ENCODE measurements at regions not wholly inside any gene's neighbourhood (a gene's known extent, or its start where the extent isn't known, plus 50 kb on each side); places are given as distances from the start of the nearest gene placed in this dataset.

DNA sequence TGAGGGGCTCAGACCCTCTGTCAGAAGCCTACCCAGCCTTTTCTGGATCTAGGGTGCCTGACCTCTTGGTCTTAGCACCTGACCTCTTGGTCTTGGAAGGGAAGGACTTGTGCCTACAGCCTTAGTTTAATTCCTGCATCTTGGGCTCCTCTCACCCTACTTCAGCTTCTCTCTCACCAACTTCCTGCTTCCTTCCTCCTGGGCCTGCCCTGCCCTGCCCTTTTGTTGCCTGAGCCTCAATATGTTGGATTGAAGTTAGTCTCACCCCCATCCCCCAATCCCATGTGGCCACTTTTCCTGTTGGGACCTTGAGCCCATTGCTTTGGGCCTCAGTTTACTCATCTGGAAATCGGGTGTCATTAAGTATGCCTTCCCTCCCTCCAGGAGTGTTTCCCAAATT is 206.2 kb upstream of the SKOR2 start:
- no peak for DNase-seq

GRCh38 chr18:47453038-47453437 is 201.6 kb upstream of the SKOR2 start:
- no peak for DNase-seq

DNA sequence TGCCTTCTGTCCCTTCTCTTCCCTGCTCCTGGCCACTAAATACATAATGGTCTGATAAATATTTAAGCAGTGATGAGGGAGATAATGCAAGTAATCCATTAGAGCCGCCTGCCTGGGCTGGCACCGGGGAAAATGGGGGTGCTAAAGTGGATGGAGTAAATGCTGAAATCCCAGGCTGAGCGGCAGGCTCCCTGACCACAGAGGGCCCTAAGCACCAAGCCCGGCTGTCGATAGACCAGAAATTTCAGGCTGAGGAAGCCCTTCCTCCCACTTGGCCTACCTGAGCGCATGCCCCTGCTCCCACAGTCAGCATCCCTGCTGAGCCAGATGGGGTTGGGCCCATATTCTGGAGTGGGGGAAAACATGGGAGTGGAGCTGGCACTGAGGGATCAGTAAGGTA is 197.5 kb upstream of the SKOR2 start:
- no peak for DNase-seq

- DNase-seq = no peak
Observed at GRCh38 chr18:47441914-47442313, 190.5 kb upstream of the SKOR2 start.

DNA sequence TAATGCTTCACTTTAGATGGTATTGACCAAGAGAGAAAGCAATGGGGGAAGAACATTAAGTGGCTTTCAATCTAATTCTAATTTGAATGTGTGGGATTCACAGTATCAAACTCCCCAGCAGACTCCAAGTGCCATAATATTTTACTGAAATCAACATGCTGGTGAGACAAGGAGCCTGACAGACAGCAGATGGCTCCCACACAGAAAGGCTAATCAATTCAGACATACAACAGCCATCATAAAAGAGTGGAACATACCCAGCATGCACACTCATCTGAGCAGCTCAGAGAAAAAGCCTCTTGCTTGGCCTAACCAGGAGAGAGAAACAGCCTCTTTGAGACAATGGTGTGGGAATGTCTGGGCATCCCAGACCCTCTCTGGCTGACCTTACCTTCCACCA is 186.5 kb upstream of the SKOR2 start:
- no peak for DNase-seq

- DNase-seq = no peak
Observed at GRCh38 chr18:47436871-47437270, 185.4 kb upstream of the SKOR2 start.

DNA sequence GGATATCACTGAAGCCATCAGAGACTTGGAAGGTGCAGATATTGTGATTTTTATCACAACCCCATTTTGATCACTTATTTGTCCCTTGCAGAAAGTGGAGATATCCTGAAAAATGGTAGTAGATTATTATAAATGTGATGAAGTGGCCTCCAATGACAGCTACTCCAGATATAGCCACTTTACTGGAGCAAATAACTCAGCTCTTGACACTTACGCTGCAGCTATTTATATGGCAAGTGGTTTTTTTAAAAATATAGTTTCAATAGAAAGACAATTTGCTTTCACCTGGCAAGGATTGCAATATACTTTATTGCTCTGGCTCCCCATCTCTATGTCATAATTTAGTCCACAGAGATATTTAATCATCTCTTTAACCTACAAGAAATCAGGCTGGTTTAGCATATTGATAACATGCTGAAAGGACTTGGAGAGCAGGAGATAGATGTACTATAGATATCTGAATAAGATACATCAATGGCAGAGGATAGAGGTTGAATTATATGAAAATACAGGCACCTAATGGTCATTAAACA is 182.8 kb upstream of the SKOR2 start:
- no peak for DNase-seq

- DNase-seq = no peak
Observed at GRCh38 chr18:47427923-47428637, 176.6 kb upstream of the SKOR2 start.

DNA sequence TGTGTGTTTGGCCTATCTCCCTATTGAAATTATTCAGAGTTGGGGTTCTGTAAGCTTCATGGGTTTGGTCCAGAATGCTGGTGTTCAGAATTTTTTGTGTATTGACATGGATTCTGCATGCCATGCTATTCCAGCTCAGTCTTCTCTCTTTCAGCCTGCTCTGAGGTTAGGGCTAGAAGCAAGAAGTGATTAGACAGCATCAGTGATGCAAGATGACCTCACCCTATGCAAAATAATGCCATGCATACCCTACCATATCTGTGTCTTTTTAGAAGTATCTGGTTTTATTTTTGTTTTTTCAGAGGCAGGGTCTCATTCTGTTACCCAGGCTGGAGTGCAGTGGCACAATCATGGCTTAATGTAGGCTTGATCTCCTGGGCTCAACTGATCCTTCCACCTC is 175.6 kb upstream of the SKOR2 start:
- DNase-seq = no peak

GRCh38 chr18:47425365-47425764 is 173.9 kb upstream of the SKOR2 start:
- no peak for DNase-seq

- no peak for DNase-seq
Observed at GRCh38 chr18:47422524-47422923, 171.1 kb upstream of the SKOR2 start.

DNA sequence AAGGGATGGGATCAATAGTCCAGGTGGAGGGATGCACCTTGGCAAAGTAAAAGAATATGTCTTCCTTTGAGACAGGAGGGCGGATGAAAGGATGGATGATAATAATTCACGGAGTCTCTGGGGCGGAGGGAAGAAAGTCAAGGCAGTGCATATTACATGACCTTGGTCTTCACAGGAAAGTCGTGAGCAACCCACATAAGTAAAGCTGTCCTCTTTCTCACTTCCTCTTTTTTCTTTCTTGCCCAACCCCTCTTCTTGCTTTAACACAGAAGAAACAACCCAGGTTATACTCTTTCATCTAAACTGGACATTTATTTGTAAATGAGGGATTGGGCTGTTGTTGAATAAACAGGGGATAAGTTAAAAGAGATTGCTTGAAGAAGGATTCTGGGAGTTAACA is 168.7 kb upstream of the SKOR2 start:
- no peak for DNase-seq

DNA sequence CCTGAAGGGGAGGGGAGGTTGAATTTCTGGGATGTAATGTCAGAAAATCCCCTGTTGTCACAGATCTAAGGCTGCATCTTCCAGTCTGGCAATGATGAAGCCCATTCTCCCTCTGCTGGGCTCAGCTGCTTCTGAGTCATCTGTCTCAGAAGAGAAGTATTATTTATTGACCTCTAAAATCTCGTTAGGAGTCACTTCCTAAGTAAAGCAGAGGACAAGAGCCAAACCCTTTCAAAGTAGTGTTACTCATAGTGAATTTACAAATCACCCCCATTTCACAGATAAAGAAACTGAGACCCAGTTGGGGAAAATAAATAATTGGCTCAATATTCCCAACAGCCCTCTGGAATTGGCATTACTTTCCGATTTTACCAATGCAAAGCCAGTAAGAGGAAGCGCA is 167.3 kb upstream of the SKOR2 start:
- no peak for DNase-seq

GRCh38 chr18:47417807-47418206 is 166.3 kb upstream of the SKOR2 start:
- DNase-seq = no peak

- DNase-seq = no peak
Observed at GRCh38 chr18:47415881-47416280, 164.4 kb upstream of the SKOR2 start.

GRCh38 chr18:47413327-47413726 is 161.9 kb upstream of the SKOR2 start:
- DNase-seq = no peak

DNA sequence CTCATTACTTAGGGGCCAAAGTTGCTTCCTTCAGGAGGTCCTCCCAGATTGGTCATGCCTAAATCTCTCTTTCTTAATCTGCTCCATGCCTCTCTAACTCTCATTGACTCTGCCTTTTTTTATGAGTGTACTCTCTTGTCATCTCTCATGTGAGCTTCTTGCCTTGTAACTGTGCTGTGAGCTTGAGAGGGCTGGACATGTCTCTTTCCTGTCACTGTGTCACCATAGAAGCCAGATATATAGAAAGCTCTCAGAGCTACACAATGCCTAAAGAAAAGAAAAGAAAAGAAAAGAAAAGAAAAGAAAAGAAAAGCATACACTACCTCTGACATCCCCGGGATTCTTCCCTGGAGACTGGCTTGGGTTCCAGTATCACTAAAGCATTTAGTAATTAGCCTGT is 161.5 kb upstream of the SKOR2 start:
- DNase-seq = no peak

DNA sequence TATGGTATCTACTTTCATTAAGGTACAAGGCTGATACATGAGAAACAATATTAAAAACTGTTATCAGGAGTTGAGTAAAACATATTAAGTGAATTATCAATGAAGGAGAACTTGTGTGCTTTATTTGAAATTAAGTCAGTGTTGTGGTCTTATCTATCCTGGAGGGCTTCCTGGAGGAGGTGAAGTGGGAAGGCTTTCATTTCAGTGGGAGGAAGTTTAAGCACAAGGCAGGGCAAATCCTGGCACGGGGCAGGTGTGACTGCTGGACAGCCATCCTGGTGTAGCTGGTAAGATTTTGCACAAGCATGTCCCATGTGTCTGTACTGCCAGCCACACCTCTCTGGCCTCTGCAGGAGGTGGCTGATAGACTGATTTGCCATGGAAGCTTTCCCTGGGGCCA is 159.7 kb upstream of the SKOR2 start:
- no peak for DNase-seq

GRCh38 chr18:47410139-47410538 is 158.7 kb upstream of the SKOR2 start:
- no peak for DNase-seq

DNA sequence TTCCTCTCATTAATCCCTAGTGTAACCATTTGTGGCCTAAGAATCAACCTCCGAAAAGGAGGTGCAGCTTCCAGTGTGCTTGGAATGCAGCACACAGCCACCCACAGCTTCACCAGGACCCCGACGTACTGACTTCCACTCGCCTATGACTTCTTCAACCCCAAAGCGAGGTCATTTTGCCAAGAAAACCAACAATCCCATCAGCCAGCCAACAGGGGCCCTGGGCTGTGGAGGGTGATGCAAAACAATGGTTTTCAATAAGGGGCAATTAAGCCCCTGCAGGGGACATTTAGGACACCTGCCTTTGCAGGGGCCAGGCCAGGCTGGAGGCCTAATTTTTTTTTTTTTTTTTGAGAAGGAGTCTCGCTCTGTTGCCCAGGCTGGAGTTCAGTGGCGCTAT is 158.1 kb upstream of the SKOR2 start:
- no peak for DNase-seq

GRCh38 chr18:47407736-47408135 is 156.3 kb upstream of the SKOR2 start:
- DNase-seq = no peak

GRCh38 chr18:47404845-47405244 is 153.4 kb upstream of the SKOR2 start:
- DNase-seq = no peak

DNA sequence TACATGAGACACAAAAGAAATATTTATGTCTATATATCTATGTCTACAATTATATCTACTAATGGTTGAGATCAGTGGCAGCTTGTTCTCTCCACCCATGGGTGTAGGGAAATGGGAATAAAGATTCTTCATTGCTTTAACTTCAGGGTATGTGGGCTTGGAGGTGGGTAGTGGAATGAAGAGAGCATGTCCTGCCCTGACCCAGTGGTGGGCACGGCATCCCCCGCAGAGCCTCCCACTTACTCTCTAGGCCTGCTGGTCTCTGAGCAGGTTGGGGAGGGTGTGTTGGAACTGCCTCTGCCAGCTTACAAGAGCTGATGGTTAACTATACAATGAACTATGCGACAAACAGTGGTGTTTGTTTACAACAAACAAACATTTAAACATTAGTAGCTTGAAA is 152.5 kb upstream of the SKOR2 start:
- DNase-seq = no peak

DNA sequence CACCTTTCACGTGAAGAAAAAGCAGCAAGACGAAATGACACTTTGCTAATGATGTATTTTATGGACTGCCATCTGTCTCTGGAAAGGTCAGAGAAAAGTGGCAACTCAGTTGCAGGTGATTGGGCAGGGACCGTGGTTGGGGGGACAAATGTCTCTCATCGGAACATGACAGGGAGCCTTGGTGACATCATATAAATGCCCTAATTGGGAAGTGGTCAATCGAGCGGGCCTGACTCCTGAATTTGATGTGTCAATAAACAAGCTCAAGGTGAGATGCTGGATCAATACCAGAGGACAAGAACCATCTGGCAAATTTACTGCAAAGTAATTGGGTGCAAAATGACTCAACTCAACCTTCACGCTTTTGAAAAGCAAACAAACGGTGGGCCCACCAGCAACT is 151.9 kb upstream of the SKOR2 start:
- DNase-seq = no peak

- DNase-seq = no peak
Observed at GRCh38 chr18:47399475-47399874, 148.0 kb upstream of the SKOR2 start.

Measured in NCI-H1436 (cell line).